ENCODE measurements at regions not wholly inside any gene's neighbourhood (a gene's known extent, or its start where the extent isn't known, plus 50 kb on each side); places are given as distances from the start of the nearest gene placed in this dataset.
A peak's percentile ranks its signal among the peaks of the same experiment; 100 is the strongest.

DNA sequence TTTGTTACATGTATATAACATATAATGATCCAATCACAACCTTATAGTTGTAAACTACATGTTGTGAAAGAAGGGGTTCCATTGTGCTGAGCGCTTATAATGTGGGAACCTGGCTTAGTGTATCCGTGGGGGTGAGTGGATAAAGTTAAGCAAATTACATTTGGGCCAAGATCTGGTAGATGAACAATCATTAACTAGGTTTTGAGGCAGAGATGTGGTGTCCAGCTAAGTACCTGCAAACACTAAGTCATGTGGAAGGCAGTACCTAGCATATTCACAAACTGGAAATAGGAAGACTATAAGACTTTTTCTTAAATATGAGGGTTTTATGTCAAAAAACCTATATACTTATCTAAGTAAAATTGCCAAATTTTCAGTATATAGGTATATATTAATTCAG, 167.2 kb upstream of the PDE4B start:
- WGBS, 2 donors (ENCODE audit: extremely low coverage in 2 of 2, insufficient read length in 2 of 2, insufficient replicate concordance in 1 of 2), result no CpG with 5 or more reads among the region's 2 CpGs

DNA sequence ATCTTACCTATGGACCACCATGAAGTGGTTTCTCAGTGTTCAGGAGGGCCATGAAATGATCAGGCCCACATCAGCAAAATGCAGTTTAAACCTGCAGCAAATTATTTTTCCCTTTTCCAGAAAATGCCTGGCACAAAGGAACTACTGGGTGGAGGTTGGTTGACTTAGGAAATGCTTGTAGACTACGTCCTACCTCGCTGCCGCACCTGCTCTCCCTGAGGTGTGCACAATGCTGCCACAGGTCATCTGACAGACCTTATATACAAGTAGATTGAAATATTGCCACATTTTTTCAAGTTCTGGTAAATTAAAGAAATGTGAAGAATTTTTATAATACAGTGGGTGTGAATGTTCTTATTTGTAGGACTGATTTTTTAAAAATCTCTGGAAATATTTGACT, 166.7 kb upstream of the PDE4B start:
- Histone ChIP-seq H3K18ac (ENCODE audit: low read length) (no peak overlapping the region), H3K4me1 (ENCODE audit: control insufficient read depth in 2 of 2, insufficient read depth in 1 of 2, low read depth in 1 of 2, low read length in 2 of 2) (peaks cover 0 to 3% of the 10 kb centered on the region in 2 donors), H2BK5ac (ENCODE audit: low read length) (no peak overlapping the region), H3K4me2 (ENCODE audit: insufficient read depth, low read length, poor library complexity, severe bottlenecking) (no peak overlapping the region), H2BK12ac (ENCODE audit: low read length) (no peak overlapping the region), H3K27ac (replicated peaks; ENCODE audit: low read length) (no peak overlapping the region), H3K9me3 (replicated peaks in 1 of 2; ENCODE audit: control insufficient read depth in 2 of 2, insufficient read depth in 1 of 2, low read depth in 1 of 2, low read length in 2 of 2) (no peaks in the 10 kb centered on the region), H3K36me3 (replicated peaks in 1 of 2; ENCODE audit: control insufficient read depth in 2 of 2, insufficient read depth in 2 of 2, low read length in 2 of 2) (no peaks in the 10 kb centered on the region), H3K79me1 (ENCODE audit: low read depth, low read length) (no peaks in the 10 kb centered on the region), H3K4ac (ENCODE audit: low read length) (no peak overlapping the region), H3K27me3 (ENCODE audit: control insufficient read depth in 3 of 3, insufficient read depth in 3 of 3, low read depth in 1 of 3, low read length in 3 of 3) (no peaks in the 10 kb centered on the region), H4K91ac (ENCODE audit: low read depth, low read length, poor library complexity) (no peak overlapping the region), H2AFZ (ENCODE audit: low read length) (no peak overlapping the region), H3K23ac (ENCODE audit: low read depth, low read length, poor library complexity) (no peak overlapping the region), H2AK5ac (ENCODE audit: low read depth, low read length) (no peak overlapping the region), H2BK120ac (ENCODE audit: low read depth, low read length) (no peak overlapping the region), H3K9ac (ENCODE audit: low read depth, low read length, poor library complexity) (no peak overlapping the region), H3K4me3 (ENCODE audit: low read length in 2 of 2) (no peak overlapping the region), H3K14ac (ENCODE audit: low read length) (no peak overlapping the region), H4K8ac (ENCODE audit: low read depth, low read length) (no peak overlapping the region), H2BK15ac (ENCODE audit: low read length) (no peak overlapping the region)
- no peak for DNase-seq (ENCODE audit: low spot score)
- WGBS, 2 donors (ENCODE audit: extremely low coverage in 2 of 2, insufficient read length in 2 of 2, insufficient replicate concordance in 1 of 2), result no CpG with 5 or more reads among the region's 3 CpGs

More for the DNA sequence above, 167.2 kb upstream of the PDE4B start:
- Histone ChIP-seq H3K4me1 (ENCODE audit: control insufficient read depth in 2 of 2, insufficient read depth in 1 of 2, low read depth in 1 of 2, low read length in 2 of 2) (peaks cover 0 to 1% of the 10 kb centered on the region in 2 donors), H2AK5ac (ENCODE audit: low read depth, low read length) (no peak overlapping the region), H3K4me3 (ENCODE audit: low read length in 2 of 2) (no peak overlapping the region), H4K91ac (ENCODE audit: low read depth, low read length, poor library complexity) (no peak overlapping the region), H3K18ac (ENCODE audit: low read length) (no peak overlapping the region), H3K9ac (ENCODE audit: low read depth, low read length, poor library complexity) (no peak overlapping the region), H2BK5ac (ENCODE audit: low read length) (no peak overlapping the region), H2BK120ac (ENCODE audit: low read depth, low read length) (no peak overlapping the region), H3K36me3 (replicated peaks in 1 of 2; ENCODE audit: control insufficient read depth in 2 of 2, insufficient read depth in 2 of 2, low read length in 2 of 2) (no peaks in the 10 kb centered on the region), H3K4me2 (ENCODE audit: insufficient read depth, low read length, poor library complexity, severe bottlenecking) (no peak overlapping the region), H3K27ac (replicated peaks; ENCODE audit: low read length) (no peak overlapping the region), H3K23ac (ENCODE audit: low read depth, low read length, poor library complexity) (no peak overlapping the region), H3K27me3 (ENCODE audit: control insufficient read depth in 3 of 3, insufficient read depth in 3 of 3, low read depth in 1 of 3, low read length in 3 of 3) (no peaks in the 10 kb centered on the region), H3K14ac (ENCODE audit: low read length) (no peak overlapping the region), H2BK12ac (ENCODE audit: low read length) (no peak overlapping the region), H4K8ac (ENCODE audit: low read depth, low read length) (no peak overlapping the region), H2AFZ (ENCODE audit: low read length) (no peak overlapping the region), H3K79me1 (ENCODE audit: low read depth, low read length) (no peaks in the 10 kb centered on the region), H2BK15ac (ENCODE audit: low read length) (no peak overlapping the region), H3K9me3 (replicated peaks in 1 of 2; ENCODE audit: control insufficient read depth in 2 of 2, insufficient read depth in 1 of 2, low read depth in 1 of 2, low read length in 2 of 2) (no peaks in the 10 kb centered on the region), H3K4ac (ENCODE audit: low read length) (no peak overlapping the region)
- DNase-seq (ENCODE audit: low spot score), result no peak

DNA sequence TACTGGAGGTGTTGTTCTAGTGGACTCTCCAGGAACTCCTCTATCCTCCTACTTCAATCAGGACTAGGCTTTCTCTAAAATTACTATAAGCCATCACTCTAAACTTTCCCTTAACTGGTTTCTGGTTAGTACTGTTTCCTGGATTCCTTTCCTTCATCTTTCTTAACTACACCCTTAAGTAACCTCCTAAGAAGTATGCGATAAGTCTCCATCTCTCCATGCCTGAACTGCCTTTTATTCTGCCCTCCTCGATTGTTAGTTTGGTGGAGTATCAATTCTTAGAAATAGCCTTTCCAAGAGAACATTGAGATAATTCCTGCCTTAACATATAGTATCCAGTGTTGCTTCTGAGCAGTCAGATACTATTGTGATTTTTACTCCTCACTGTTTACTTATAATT, 162.9 kb upstream of the PDE4B start:
- WGBS, 2 donors (ENCODE audit: extremely low coverage in 2 of 2, insufficient read length in 2 of 2, insufficient replicate concordance in 1 of 2), result no CpG with 5 or more reads among the region's 2 CpGs

DNA sequence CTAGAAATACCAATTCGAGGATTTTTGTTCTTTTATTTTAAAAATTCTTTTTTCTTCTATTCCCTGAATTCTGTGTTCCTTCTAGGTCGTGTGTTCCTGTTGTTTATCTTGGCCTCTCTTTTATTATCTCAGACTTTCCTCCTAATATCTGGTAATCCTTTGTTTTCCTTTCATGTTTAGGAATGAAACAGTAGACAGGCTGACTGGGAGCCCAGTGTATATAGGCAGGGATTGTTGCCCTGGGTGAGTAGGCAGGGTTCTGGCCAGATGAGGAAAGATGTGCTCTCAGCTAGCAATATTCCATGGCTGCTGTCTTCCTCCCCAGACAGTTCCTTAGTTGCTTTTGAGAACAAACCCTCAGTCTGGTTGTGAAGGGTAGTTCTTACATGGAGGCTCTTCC, 161.8 kb upstream of the PDE4B start:
- DNase-seq (ENCODE audit: low spot score), result no peak
- no peaks in the 10 kb centered on the region for H3K27me3 ChIP-seq (ENCODE audit: control insufficient read depth in 3 of 3, insufficient read depth in 3 of 3, low read depth in 1 of 3, low read length in 3 of 3)
- H3K4ac ChIP-seq (ENCODE audit: low read length), result no peak overlapping the region
- H4K8ac ChIP-seq (ENCODE audit: low read depth, low read length), result no peak overlapping the region
- whole genome bisulfite sequencing, 2 donors (ENCODE audit: extremely low coverage in 2 of 2, insufficient read length in 2 of 2, insufficient replicate concordance in 1 of 2), result no CpG with 5 or more reads among the region's 2 CpGs
- no peak overlapping the region for H2BK15ac ChIP-seq (ENCODE audit: low read length)
- peak overlapping the region; percentile 75 for H2AFZ ChIP-seq (ENCODE audit: low read length)
- no peak overlapping the region for H3K4me3 ChIP-seq (ENCODE audit: low read length in 2 of 2)
- H2BK5ac ChIP-seq (ENCODE audit: low read length), result no peak overlapping the region
- H3K79me1 ChIP-seq (ENCODE audit: low read depth, low read length), result no peaks in the 10 kb centered on the region
- peaks cover 0 to 4% of the 10 kb centered on the region in 2 donors for H3K4me1 ChIP-seq (ENCODE audit: control insufficient read depth in 2 of 2, insufficient read depth in 1 of 2, low read depth in 1 of 2, low read length in 2 of 2)
- H2BK120ac ChIP-seq (ENCODE audit: low read depth, low read length), result no peak overlapping the region
- H3K27ac ChIP-seq (replicated peaks; ENCODE audit: low read length), result no peak overlapping the region
- H3K4me2 ChIP-seq (ENCODE audit: insufficient read depth, low read length, poor library complexity, severe bottlenecking), result no peak overlapping the region
- no peaks in the 10 kb centered on the region for H3K9me3 ChIP-seq (replicated peaks in 1 of 2; ENCODE audit: control insufficient read depth in 2 of 2, insufficient read depth in 1 of 2, low read depth in 1 of 2, low read length in 2 of 2)
- H3K36me3 ChIP-seq (replicated peaks in 1 of 2; ENCODE audit: control insufficient read depth in 2 of 2, insufficient read depth in 2 of 2, low read length in 2 of 2), result no peaks in the 10 kb centered on the region
- no peak overlapping the region for H4K91ac ChIP-seq (ENCODE audit: low read depth, low read length, poor library complexity)
- H3K23ac ChIP-seq (ENCODE audit: low read depth, low read length, poor library complexity), result no peak overlapping the region
- no peak overlapping the region for H2BK12ac ChIP-seq (ENCODE audit: low read length)
- H3K14ac ChIP-seq (ENCODE audit: low read length), result no peak overlapping the region
- H2AK5ac ChIP-seq (ENCODE audit: low read depth, low read length), result no peak overlapping the region
- no peak overlapping the region for H3K18ac ChIP-seq (ENCODE audit: low read length)
- no peak overlapping the region for H3K9ac ChIP-seq (ENCODE audit: low read depth, low read length, poor library complexity)

More for the DNA sequence above, 162.9 kb upstream of the PDE4B start:
- Histone ChIP-seq H2BK12ac (ENCODE audit: low read length) (no peak overlapping the region), H4K8ac (ENCODE audit: low read depth, low read length) (no peak overlapping the region), H3K4ac (ENCODE audit: low read length) (no peak overlapping the region), H2AFZ (ENCODE audit: low read length) (peak overlapping the region; percentile 33), H3K27me3 (ENCODE audit: control insufficient read depth in 3 of 3, insufficient read depth in 3 of 3, low read depth in 1 of 3, low read length in 3 of 3) (no peaks in the 10 kb centered on the region), H2BK120ac (ENCODE audit: low read depth, low read length) (no peak overlapping the region), H3K4me1 (ENCODE audit: control insufficient read depth in 2 of 2, insufficient read depth in 1 of 2, low read depth in 1 of 2, low read length in 2 of 2) (peaks cover 0 to 4% of the 10 kb centered on the region in 2 donors), H3K4me3 (ENCODE audit: low read length in 2 of 2) (no peak overlapping the region), H3K27ac (replicated peaks; ENCODE audit: low read length) (no peak overlapping the region), H3K23ac (ENCODE audit: low read depth, low read length, poor library complexity) (no peak overlapping the region), H4K91ac (ENCODE audit: low read depth, low read length, poor library complexity) (no peak overlapping the region), H3K4me2 (ENCODE audit: insufficient read depth, low read length, poor library complexity, severe bottlenecking) (no peak overlapping the region), H3K79me1 (ENCODE audit: low read depth, low read length) (no peaks in the 10 kb centered on the region), H3K14ac (ENCODE audit: low read length) (no peak overlapping the region), H2BK5ac (ENCODE audit: low read length) (no peak overlapping the region), H3K9me3 (replicated peaks in 1 of 2; ENCODE audit: control insufficient read depth in 2 of 2, insufficient read depth in 1 of 2, low read depth in 1 of 2, low read length in 2 of 2) (no peaks in the 10 kb centered on the region), H3K18ac (ENCODE audit: low read length) (no peak overlapping the region), H2BK15ac (ENCODE audit: low read length) (no peak overlapping the region), H3K36me3 (replicated peaks in 1 of 2; ENCODE audit: control insufficient read depth in 2 of 2, insufficient read depth in 2 of 2, low read length in 2 of 2) (no peaks in the 10 kb centered on the region), H3K9ac (ENCODE audit: low read depth, low read length, poor library complexity) (no peak overlapping the region), H2AK5ac (ENCODE audit: low read depth, low read length) (no peak overlapping the region)
- DNase-seq (ENCODE audit: low spot score), result no peak
